GM12892 (cell line): ENCODE measurements at regions not wholly inside any gene's neighbourhood (a gene's known extent, or its start where the extent isn't known, plus 50 kb on each side); places are given as distances from the start of the nearest gene placed in this dataset.

Experiments
- POLR2A ChIP-seq: IDR thresholded peaks from 2 replicates; pipeline ENCODE4 v1.6.1; 2011; ENCODE audit warnings: low read depth, low read length, control low read depth
- POLR2AphosphoS5 ChIP-seq: IDR thresholded peaks from 2 replicates; pipeline ENCODE4 v1.6.1; 2011; ENCODE audit warnings: low read depth, low read length, control low read depth

GRCh38 chr13:23081220-23081619, 99.6 kb upstream of the SGCG start:
- TF ChIP-seq POLR2AphosphoS5 (no peak), POLR2A (no peak)
